Upper lobe of left lung (tissue), 4 donors: ENCODE measurements at regions not wholly inside any gene's neighbourhood (a gene's known extent, or its start where the extent isn't known, plus 50 kb on each side); places are given as distances from the start of the nearest gene placed in this dataset.

Experiments
- CTCF ChIP-seq, 6 experiments: fragments of 450-650 bp in 4 of 6; fragments of 200-600 bp in 2 of 6; sonication (generic) in 2 of 6; IDR thresholded peaks; one replicate each; pipeline ENCODE4 v1.5.1; 2016 to 2019; ENCODE audit warnings: antibody characterized with exemption in 6 of 6
- EP300 ChIP-seq, 4 donors: sonication (generic); formaldehyde crosslinking; IDR thresholded peaks; one replicate each; pipeline ENCODE4 v1.5.1; 2017; ENCODE audit warnings: antibody characterized with exemption in 4 of 4, control low read depth in 2 of 4
- POLR2AphosphoS5 ChIP-seq, 2 donors: sonication (generic); formaldehyde crosslinking; IDR thresholded peaks; one replicate each; pipeline ENCODE4 v1.5.1; 2017; ENCODE audit warnings: antibody characterized with exemption in 2 of 2

DNA sequence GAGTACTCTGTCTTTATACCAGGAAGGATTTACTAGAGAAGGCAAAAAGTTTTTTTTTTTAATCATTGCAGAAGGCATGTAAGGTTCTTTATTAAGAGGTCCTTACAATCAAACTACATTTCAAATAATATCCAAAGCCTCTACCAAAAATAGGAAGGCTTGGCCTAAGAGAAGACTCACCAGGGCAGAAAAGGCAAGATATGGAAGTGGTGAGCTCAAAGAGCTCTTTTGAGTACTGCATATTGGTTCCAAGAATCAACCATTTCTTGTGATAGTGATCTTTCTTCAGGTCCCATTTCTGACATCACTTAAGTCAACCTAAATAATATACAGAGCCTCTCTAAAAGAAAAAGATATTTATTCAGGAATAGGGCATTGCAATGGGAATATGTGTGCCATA, 153.2 kb downstream of the FASLG start:
- TF ChIP-seq CTCF (IDR thresholded peaks at IDR 0.05) (no peak), POLR2AphosphoS5 (IDR thresholded peaks at IDR 0.05) (no peak), EP300 (IDR thresholded peaks at IDR 0.05) (no peak)
